ENCODE measurements at regions not wholly inside any gene's neighbourhood (a gene's known extent, or its start where the extent isn't known, plus 50 kb on each side); places are given as distances from the start of the nearest gene placed in this dataset.

DNA sequence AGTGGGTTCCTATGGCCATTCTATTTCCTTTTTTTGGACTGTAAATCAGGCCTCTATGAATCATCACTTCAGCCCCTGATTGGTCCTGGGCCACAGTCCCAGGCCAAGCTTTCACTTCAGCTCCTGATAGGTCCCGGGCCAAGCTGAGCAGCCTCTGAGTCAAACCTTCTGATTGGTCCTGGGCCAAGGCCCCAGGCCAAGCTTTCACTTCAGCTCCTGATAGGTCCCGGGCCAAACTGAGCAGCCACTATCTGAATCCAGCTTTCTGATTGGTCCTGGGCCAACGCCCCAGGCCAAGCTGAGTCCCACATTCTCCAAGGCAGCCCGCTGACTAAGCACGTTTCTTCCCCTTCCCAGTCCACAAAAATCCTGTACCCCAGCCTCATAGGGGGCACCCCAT, 1972.9 kb upstream of the ACO1 start:
- TF ChIP-seq EZH2 (IDR thresholded peaks at IDR 0.05; ENCODE audit: borderline replicate concordance, low read depth, low read length, severe bottlenecking) (no peak), POLR2A (IDR thresholded peaks at IDR 0.05; ENCODE audit: low read depth, low read length) (no peak), POLR2AphosphoS5 (IDR thresholded peaks at IDR 0.05; ENCODE audit: insufficient read depth, low read depth, low read length) (no peak), GATA2 (IDR thresholded peaks at IDR 0.05; ENCODE audit: insufficient read depth, insufficient read length, low read depth, low read length) (no peak), MYC (IDR thresholded peaks at IDR 0.05; ENCODE audit: low read depth, low read length) (no peak), FOS (IDR thresholded peaks at IDR 0.05; ENCODE audit: borderline replicate concordance, insufficient read depth, low read length) (no peak)
- TF ChIP-seq, protein P1, sequence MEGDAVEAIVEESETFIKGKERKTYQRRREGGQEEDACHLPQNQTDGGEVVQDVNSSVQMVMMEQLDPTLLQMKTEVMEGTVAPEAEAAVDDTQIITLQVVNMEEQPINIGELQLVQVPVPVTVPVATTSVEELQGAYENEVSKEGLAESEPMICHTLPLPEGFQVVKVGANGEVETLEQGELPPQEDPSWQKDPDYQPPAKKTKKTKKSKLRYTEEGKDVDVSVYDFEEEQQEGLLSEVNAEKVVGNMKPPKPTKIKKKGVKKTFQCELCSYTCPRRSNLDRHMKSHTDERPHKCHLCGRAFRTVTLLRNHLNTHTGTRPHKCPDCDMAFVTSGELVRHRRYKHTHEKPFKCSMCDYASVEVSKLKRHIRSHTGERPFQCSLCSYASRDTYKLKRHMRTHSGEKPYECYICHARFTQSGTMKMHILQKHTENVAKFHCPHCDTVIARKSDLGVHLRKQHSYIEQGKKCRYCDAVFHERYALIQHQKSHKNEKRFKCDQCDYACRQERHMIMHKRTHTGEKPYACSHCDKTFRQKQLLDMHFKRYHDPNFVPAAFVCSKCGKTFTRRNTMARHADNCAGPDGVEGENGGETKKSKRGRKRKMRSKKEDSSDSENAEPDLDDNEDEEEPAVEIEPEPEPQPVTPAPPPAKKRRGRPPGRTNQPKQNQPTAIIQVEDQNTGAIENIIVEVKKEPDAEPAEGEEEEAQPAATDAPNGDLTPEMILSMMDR (IDR thresholded peaks at IDR 0.05; ENCODE audit: extremely low read depth in 1 of 2, insufficient read depth in 1 of 2, low read depth in 1 of 2, low read length in 2 of 2): no peak
- TF ChIP-seq, protein P2, sequence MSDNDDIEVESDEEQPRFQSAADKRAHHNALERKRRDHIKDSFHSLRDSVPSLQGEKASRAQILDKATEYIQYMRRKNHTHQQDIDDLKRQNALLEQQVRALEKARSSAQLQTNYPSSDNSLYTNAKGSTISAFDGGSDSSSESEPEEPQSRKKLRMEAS (IDR thresholded peaks at IDR 0.05; ENCODE audit: insufficient read depth, insufficient read length): no peak
